Occipital lobe (tissue), 1 donor: ENCODE measurements at regions not wholly inside any gene's neighbourhood (a gene's known extent, or its start where the extent isn't known, plus 50 kb on each side); places are given as distances from the start of the nearest gene placed in this dataset.

Experiments used
- DNase-seq: peaks from one replicate; lab custom pipeline; 2025; lab: John Stamatoyannopoulos, UW

DNA sequence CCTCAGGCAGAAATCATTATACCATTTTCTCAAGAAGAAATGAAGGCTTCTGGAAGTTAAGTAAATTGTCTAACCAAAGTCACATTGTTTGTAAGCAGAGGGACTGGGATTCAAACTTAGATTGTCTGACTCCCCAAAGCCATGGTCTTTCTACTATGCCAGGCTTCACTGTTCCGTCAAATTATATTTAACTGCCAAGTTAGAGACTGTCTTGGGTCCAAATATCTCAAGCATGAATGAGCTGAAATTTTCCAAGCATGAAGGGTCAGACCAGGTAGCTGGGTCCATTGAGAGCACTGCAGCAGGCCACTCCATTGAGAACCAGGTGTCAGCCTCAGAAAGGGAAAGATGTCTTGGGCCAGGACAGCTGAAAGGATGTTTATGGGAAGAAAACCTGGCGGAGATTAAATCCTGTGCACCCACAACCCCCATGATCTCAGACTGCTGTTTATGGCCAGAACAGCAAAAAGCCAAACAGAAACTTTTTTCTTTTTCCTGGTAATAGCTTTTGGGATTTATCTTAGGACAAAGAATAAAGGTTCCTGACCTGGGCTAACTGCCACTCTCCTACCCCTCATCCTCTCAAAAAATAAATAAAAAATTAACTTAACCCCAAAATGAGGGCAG, 612.3 kb downstream of the INSC start:
- no peak for DNase-seq

DNA sequence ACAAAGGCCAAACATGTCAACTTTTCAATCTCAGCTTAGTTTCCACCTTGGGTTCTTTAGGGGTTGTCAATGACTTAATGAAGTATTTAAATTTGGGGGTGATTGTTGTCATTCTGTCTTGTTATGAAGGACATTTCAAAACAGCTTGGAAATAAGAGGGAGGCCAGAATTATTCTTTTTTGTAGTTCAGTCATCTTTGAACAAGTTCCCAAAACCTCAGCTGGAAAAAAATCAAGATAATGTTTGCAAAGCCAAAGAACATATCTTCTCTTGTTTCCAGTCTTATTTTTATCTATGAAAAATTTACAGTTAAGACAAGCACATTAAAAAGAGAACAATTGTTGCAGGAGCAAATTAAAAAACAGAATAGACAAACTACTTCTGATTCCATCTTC, 612.8 kb downstream of the INSC start:
- no peak for DNase-seq

- no peak for DNase-seq
Measured at GRCh38 chr11:15728207-15728606, 613.5 kb downstream of the INSC start.

DNA sequence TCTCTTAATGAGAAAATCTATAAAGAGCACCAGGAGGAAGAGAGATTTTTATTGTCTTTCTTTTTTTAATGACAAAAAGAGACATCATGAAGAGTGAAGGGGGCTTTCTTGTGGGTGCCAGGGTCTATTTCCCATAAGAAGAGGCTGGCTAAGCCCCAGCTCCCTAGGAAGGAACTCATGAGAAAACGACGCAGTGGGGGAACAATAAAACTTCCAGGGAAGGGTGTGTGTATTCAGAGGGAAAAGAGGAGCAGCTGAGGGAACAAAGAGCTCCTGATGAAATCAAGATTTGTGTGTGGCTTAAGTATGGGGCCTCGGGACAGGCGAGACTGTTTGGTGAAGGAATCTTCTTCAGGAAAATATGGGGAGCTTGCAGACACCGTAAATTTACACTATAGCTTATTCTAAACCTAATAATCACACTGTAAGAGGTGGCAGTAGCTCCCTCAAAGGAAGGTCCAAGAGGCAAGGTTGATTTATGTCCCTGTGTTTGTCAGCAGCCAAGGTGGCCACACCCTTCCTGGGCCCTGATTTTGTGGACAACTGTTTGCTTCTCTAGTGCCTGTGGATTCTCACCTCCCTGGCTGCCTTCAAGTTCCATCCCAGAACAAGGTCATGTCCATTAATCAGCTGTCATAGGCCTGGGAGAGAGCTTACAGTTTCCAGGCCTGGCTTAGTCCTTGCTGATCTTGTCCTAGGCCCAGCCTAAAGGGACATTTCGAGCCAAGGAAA, 615.7 kb downstream of the INSC start:
- DNase-seq: no peak

GRCh38 chr11:15730995-15731385, 616.3 kb downstream of the INSC start:
- no peak for DNase-seq

DNA sequence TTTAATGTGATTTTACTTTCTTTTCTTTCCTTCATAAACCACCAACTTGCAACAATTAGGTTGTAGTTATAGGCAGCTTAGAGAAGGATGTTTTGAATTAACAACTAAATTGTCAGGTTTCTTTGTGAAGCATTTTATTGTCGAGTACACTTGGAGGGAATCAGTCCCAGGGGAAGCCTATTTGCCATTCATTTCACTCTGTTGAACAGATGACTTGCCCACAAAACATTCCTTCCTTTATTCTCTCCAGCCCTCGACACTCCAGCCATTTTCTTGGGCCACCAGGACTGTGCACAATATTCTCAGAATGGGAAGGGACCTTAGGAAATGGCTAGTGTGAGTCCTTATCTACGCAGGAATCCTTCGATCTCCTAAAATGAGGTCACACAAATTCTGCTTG, 620.6 kb downstream of the SOX6 start:
- no peak for DNase-seq

GRCh38 chr11:15737320-15737719, 619.0 kb downstream of the SOX6 start:
- DNase-seq: no peak

DNA sequence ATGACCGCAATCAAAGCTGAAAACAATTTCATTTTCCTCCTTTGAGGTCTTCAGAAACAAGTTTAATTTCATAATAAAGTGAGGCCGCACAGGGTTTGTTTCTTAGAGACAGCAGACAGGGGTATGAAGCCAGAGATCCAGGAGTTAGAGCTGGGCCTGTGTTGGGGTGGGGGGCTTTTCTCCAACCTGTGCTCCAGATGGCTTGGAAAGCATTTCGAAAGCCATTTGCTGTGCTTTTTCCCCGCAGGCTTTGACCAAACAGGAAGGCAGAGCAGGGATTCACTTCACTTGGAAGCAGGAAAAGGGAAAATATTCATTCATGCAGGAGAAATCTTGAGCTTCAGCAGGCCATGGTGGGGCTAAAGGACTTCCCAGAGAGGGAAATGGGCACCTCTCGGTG, 617.4 kb downstream of the SOX6 start:
- no peak for DNase-seq

DNA sequence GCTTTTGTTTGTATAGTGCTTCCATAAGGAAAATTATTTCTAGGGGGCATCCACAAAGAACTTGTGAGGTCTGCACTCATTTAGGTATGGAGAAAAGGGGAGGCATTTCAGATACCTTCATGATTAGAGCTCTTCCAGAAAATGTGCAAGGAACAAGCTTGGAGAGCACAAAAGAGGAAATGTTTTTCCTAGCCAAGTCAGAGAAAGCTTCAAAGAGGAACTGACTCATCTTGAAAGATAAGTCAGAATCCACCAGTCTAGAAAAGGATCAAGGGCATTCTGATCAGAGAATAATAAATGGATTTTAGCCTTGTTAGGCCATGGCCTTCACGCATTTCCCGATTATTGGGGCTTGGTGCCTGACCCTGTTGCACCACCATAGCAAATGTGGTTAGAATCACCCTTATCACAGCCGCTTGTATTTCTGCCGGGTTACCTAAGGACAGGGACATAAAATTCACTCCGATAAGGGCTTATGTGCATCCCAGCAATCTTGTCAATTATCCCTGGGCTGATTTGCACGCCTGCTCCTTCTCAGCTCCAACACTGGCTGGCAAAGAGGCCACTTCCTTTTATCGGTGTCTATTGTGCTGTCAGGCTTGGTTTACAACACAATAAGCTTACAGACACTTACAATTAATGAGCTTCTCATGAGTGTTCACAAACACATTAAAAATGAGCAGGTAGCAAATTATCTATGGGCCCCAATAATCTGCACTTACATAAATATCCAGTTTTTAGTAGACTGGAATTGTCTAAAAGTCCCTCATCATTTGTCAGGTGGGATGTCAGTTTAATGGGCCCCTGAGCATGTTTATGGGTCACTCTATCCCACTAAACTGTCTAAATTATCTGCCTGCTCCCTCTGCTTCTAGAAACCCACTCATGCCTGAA, 613.5 kb downstream of the SOX6 start:
- DNase-seq: no peak

- no peak for DNase-seq
Measured at GRCh38 chr11:15744693-15745092, 611.7 kb downstream of the SOX6 start.

GRCh38 chr11:15745266-15745665, 611.1 kb downstream of the SOX6 start:
- no peak for DNase-seq

GRCh38 chr11:15747671-15748070, 608.7 kb downstream of the SOX6 start:
- no peak for DNase-seq

- no peak for DNase-seq
Measured at GRCh38 chr11:15748132-15748531, 608.2 kb downstream of the SOX6 start.

- no peak for DNase-seq
Measured at GRCh38 chr11:15748741-15749140, 607.6 kb downstream of the SOX6 start.

DNA sequence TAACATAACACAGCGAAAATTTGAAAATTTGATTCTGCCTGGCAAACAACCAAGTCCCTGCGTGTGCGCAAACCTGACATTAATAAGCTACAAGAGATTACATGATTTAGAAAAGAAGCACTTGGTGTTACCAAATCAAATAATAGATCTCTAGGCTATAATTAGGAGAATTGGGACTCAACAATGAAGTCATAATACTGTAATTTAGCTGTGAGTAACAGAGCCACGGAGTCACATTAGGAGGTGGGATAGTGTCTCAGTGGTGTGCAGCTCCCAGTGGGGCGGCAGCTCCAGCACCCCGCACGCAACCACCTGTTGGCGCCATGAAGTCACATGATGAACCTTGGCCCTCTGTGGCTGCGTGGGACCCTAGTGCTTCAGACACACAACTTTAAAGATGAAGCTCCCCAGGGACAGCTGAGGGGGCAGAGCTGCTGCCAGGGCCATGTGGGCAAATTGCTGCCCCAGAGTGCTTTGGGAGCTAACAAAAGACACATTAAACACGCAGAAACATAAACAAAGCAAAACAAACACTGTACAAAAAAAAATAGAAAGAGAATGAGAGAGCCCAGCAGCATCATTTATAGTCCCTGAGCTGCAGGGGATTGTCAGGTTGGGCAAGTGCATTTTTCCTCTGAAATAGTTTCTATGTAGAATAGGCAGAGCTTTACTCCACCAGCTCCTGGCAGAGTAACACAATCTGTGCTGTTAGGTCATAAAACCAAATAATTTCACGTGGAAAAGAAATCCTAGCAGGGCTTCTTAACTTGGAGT, 605.6 kb downstream of the SOX6 start:
- DNase-seq: no peak

GRCh38 chr11:15754221-15754620, 602.1 kb downstream of the SOX6 start:
- no peak for DNase-seq

DNA sequence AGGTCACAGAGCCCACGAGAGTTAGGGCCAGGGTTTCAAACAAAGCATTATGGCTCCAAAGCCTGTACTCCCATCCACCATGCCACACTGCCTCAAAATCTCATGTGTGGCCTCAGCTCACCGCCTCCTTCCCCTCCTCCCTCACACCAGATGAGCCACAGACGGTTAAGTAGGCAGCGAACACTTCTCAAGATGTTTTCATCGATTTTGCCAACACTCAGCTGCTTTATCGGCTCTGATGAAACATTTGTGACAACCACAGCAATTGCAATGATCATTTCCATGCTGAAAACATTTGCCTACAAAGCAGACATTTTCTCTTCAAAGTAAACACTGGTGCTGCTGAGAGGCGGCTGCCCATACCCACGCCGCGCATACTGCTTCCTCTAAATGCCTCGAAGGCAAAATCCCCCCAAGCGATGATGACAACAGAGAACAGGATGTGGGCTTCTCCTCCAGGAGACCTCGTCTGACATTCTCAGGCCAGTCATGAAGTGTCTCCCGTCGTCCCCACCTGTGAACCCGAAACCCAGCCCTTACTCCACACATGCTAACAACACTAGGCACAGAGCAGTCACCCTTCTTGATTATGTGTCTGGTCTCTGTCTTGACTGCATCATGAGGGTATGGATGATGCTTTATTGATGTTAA, 599.2 kb downstream of the SOX6 start:
- no peak for DNase-seq

DNA sequence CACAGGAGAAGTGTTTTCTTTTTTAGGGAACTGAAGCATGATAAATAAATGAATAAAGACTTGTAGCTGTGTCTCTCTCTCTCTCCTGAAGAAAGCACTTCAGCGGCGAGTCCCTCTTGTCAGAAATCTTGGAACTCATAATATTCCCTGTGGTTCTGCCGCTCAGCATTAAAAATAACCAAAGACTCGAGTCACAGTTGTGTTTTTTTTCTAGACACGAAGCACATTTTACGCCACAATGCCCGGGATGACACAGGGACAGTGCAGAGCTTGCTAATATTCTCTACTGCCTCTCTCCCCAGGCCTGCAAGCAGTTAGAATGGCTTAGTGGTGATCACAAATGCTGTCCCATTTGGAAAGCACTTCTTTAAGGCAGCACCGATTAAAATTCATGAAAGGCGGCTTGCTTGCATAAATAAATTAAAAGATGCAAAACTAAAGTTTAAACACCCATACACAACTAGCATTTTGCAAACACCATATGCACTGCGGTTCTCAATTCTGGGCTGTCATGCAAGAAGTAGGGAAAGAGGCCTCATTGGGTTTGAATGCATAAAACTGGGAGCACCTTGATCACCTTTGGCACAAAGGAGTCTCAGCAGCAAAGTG, 597.4 kb downstream of the SOX6 start:
- DNase-seq: no peak

GRCh38 chr11:15761235-15761634, 595.1 kb downstream of the SOX6 start:
- DNase-seq: no peak

DNA sequence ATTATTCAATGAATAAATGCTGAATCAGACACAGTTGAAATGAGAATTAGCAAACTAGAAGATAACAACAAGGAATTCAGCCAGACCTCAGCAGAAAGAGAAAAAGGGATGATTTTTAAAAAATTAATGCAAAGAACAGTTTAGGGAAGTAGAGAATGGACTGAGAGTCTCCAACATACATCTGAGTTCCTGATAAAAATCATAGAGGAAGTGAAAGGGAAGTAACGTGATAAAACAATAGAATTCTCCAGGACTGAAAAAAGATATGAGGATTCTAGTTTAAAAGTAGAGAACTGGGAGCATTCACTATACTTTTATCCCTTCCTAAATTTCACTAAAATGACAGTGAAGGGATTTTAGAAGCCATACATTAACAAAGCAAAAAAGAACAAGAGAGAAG, 592.0 kb downstream of the SOX6 start:
- DNase-seq: no peak

GRCh38 chr11:15764948-15765347, 591.4 kb downstream of the SOX6 start:
- no peak for DNase-seq
